HEK293 (cell line): ENCODE measurements at regions not wholly inside any gene's neighbourhood (a gene's known extent, or its start where the extent isn't known, plus 50 kb on each side); places are given as distances from the start of the nearest gene placed in this dataset.

Experiments
- ZBTB7A ChIP-seq: fragments of 450-650 bp; formaldehyde crosslinking; IDR thresholded peaks from 2 replicates; pipeline ENCODE4 v1.5.1; 2016; ENCODE audit warnings: low read depth, missing biosample characterization, missing genetic modification characterization
- ZEB2 ChIP-seq: fragments of 450-650 bp; formaldehyde crosslinking; IDR thresholded peaks from 2 replicates; pipeline ENCODE4 v1.5.1; 2016; ENCODE audit warnings: missing biosample characterization, missing genetic modification characterization
- ZNF274 ChIP-seq, 2 experiments: fragments of 200-500 bp in 1 of 2; fragments of 450-650 bp in 1 of 2; sonication (Bioruptor generic) in 1 of 2; formaldehyde crosslinking in 1 of 2; IDR thresholded peaks; 2 replicates each; pipeline versions ENCODE4 v1.5.1 to v1.6.1; 2014 to 2016; ENCODE audit warnings: borderline replicate concordance in 1 of 2, inconsistent platforms in 1 of 2, low read length in 1 of 2, missing biosample characterization in 1 of 2, missing genetic modification characterization in 1 of 2
- ZNF623 ChIP-seq: fragments of 450-650 bp; formaldehyde crosslinking; IDR thresholded peaks from 2 replicates; pipeline ENCODE4 v1.5.1; 2016; ENCODE audit warnings: missing biosample characterization, missing genetic modification characterization
- TF ChIP-seq, protein P1 (sequence below): fragments of 450-650 bp; formaldehyde crosslinking; IDR thresholded peaks from 2 replicates; pipeline ENCODE4 v1.5.1; 2016; ENCODE audit warnings: missing biosample characterization, missing genetic modification characterization
- TF ChIP-seq, protein P2 (sequence below): fragments of 450-650 bp; formaldehyde crosslinking; IDR thresholded peaks from 2 replicates; pipeline ENCODE4 v1.5.1; 2016; ENCODE audit warnings: missing biosample characterization, missing genetic modification characterization, low read depth

DNA sequence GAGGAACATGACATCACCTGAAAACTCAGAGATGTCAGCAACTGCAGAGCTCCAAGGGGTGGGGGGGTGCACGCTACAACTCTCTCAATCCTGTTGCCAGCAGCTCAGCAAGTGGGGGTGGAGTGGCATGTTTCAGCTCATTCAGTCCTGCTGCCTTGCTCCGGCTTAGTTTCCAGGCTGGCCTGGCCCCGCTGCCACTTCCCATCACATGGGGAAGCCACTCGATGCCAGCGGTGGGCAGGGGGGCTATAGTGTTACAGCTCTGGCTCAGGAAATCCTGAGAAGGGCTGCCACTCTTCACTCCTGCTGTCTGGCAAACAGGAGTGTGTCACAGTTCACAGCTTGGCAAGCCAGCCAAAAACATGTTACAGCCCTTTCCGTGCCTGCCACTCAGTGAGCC lies 356.5 kb upstream of the GULP1 start:
- TF ChIP-seq ZNF623 (no peak), ZEB2 (tag by site-specific recombination) (no peak), ZBTB7A (tag by site-specific recombination) (no peak), ZNF274 (IDR thresholded peaks at IDR 0.05; ENCODE audit: low read length) (no peak), ZNF274 (tag by site-specific recombination; IDR thresholded peaks at IDR 0.05; ENCODE audit: borderline replicate concordance) (no peak)
- TF ChIP-seq, protein P1, sequence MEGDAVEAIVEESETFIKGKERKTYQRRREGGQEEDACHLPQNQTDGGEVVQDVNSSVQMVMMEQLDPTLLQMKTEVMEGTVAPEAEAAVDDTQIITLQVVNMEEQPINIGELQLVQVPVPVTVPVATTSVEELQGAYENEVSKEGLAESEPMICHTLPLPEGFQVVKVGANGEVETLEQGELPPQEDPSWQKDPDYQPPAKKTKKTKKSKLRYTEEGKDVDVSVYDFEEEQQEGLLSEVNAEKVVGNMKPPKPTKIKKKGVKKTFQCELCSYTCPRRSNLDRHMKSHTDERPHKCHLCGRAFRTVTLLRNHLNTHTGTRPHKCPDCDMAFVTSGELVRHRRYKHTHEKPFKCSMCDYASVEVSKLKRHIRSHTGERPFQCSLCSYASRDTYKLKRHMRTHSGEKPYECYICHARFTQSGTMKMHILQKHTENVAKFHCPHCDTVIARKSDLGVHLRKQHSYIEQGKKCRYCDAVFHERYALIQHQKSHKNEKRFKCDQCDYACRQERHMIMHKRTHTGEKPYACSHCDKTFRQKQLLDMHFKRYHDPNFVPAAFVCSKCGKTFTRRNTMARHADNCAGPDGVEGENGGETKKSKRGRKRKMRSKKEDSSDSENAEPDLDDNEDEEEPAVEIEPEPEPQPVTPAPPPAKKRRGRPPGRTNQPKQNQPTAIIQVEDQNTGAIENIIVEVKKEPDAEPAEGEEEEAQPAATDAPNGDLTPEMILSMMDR, result no peak
- TF ChIP-seq, protein P2, sequence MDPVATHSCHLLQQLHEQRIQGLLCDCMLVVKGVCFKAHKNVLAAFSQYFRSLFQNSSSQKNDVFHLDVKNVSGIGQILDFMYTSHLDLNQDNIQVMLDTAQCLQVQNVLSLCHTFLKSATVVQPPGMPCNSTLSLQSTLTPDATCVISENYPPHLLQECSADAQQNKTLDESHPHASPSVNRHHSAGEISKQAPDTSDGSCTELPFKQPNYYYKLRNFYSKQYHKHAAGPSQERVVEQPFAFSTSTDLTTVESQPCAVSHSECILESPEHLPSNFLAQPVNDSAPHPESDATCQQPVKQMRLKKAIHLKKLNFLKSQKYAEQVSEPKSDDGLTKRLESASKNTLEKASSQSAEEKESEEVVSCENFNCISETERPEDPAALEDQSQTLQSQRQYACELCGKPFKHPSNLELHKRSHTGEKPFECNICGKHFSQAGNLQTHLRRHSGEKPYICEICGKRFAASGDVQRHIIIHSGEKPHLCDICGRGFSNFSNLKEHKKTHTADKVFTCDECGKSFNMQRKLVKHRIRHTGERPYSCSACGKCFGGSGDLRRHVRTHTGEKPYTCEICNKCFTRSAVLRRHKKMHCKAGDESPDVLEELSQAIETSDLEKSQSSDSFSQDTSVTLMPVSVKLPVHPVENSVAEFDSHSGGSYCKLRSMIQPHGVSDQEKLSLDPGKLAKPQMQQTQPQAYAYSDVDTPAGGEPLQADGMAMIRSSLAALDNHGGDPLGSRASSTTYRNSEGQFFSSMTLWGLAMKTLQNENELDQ (tag by site-specific recombination), result no peak
